SH-SY5Y (cell line): ENCODE measurements at regions not wholly inside any gene's neighbourhood (a gene's known extent, or its start where the extent isn't known, plus 50 kb on each side); places are given as distances from the start of the nearest gene placed in this dataset.

ENCODE experiments used
- GATA2 ChIP-seq: IDR thresholded peaks from 2 replicates; pipeline ENCODE4 v1.6.1; 2011; ENCODE audit warnings: mild to moderate bottlenecking, low read depth, low read length
- GATA3 ChIP-seq: IDR thresholded peaks from 2 replicates; pipeline ENCODE4 v1.6.1; 2011; ENCODE audit warnings: low read depth, mild to moderate bottlenecking, low read length, moderate library complexity

DNA sequence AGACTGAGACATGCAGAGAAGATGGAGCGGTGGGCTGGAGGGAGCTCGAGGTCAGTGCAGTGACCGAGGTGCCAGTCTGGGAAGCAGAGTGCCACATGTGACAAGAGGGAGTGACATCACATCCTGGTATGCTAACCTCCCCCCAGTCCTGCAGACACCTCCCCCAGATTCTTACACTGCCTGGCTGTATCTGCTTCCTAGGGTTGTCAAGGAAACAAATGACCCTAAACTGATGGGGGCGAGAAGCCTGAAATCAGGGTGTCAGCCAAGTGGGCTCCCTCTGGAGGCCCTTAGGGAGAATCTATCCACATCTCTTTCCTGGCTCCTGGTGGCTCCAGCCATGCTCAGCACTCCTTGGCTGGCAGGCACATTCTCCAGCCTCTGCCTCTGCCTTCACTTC lies 316.1 kb upstream of the ZMIZ1 start:
- TF ChIP-seq GATA2 (no peak), GATA3 (no peak)
